Osteocyte (in vitro differentiated cells): ENCODE measurements at regions not wholly inside any gene's neighbourhood (a gene's known extent, or its start where the extent isn't known, plus 50 kb on each side); places are given as distances from the start of the nearest gene placed in this dataset.

Experiments
- DNase-seq: peaks from one replicate; pipeline ENCODE4 v3.0.0; 2021; ENCODE audit warnings: mixed read lengths; ENCODE audit not compliant: unreplicated experiment; ENCODE audit errors: extremely low spot score
- H3K27ac Mint-ChIP-seq: one replicate; pipeline ENCODE4 v1.8.0; 2021; ENCODE audit warnings: mild to moderate bottlenecking, mixed read lengths; ENCODE audit not compliant: unreplicated experiment
- H3K27me3 Mint-ChIP-seq: one replicate; pipeline ENCODE4 v1.8.0; 2021; ENCODE audit warnings: mixed read lengths; ENCODE audit not compliant: unreplicated experiment
- H3K36me3 Mint-ChIP-seq: one replicate; pipeline ENCODE4 v1.8.0; 2021; ENCODE audit warnings: mixed read lengths; ENCODE audit not compliant: unreplicated experiment
- H3K4me1 Mint-ChIP-seq: one replicate; pipeline ENCODE4 v1.8.0; 2021; ENCODE audit warnings: mixed read lengths; ENCODE audit not compliant: unreplicated experiment
- H3K4me3 Mint-ChIP-seq: one replicate; pipeline ENCODE4 v1.8.0; 2021; ENCODE audit warnings: mild to moderate bottlenecking, moderate library complexity, mixed read lengths; ENCODE audit not compliant: unreplicated experiment
- H3K9me3 Mint-ChIP-seq: one replicate; pipeline ENCODE4 v1.8.0; 2021; ENCODE audit warnings: mixed read lengths; ENCODE audit not compliant: unreplicated experiment
- CTCF ChIP-seq: fragments of 200-600 bp; sonication (generic); IDR thresholded peaks from 2 replicates; pipeline ENCODE4 v1.5.0; 2021; ENCODE audit warnings: antibody characterized with exemption, mild to moderate bottlenecking, moderate library complexity

GRCh38 chr11:70583781-70584218 lies 185.5 kb downstream of the CTTN start:
- H3K27ac Mint-ChIP-seq, result no peak overlapping the region
- TF ChIP-seq CTCF, result no peak
- no peaks in the 10 kb centered on the region for H3K36me3 Mint-ChIP-seq
- H3K9me3 Mint-ChIP-seq, result peaks cover 10% of the 10 kb centered on the region
- H3K4me1 Mint-ChIP-seq, result no peaks in the 10 kb centered on the region
- no peaks in the 10 kb centered on the region for H3K27me3 Mint-ChIP-seq
- no peak overlapping the region for H3K4me3 Mint-ChIP-seq
- DNase-seq, result no peak

- Mint-ChIP-seq H3K27me3 (no peaks in the 10 kb centered on the region), H3K9me3 (peaks cover 10% of the 10 kb centered on the region)
- no peak for TF ChIP-seq CTCF
These were observed 186.3 kb downstream of the CTTN start for GRCh38 chr11:70584498-70585235.

GRCh38 chr11:70585236-70585545 lies 186.9 kb downstream of the CTTN start:
- Mint-ChIP-seq H3K36me3 (no peaks in the 10 kb centered on the region), H3K9me3 (peaks cover 10% of the 10 kb centered on the region), H3K27me3 (no peaks in the 10 kb centered on the region), H3K4me1 (no peaks in the 10 kb centered on the region), H3K27ac (no peak overlapping the region), H3K4me3 (no peak overlapping the region)
- DNase-seq, result no peak
- TF ChIP-seq CTCF, result no peak

More at GRCh38 chr11:70584498-70585235, 186.3 kb downstream of the CTTN start:
- Mint-ChIP-seq H3K4me1 (no peaks in the 10 kb centered on the region), H3K27ac (no peak overlapping the region), H3K36me3 (no peaks in the 10 kb centered on the region), H3K4me3 (no peak overlapping the region)
- DNase-seq, result no peak

GRCh38 chr11:70586261-70587074 lies 188.1 kb downstream of the CTTN start:
- TF ChIP-seq CTCF, result no peak
- Mint-ChIP-seq H3K27ac (no peak overlapping the region), H3K9me3 (peaks cover 10% of the 10 kb centered on the region), H3K4me3 (no peak overlapping the region), H3K27me3 (no peaks in the 10 kb centered on the region), H3K36me3 (no peaks in the 10 kb centered on the region), H3K4me1 (no peaks in the 10 kb centered on the region)
- no peak for DNase-seq

GRCh38 chr11:70587075-70587389 lies 188.7 kb downstream of the CTTN start:
- Mint-ChIP-seq H3K4me3 (no peak overlapping the region), H3K36me3 (no peaks in the 10 kb centered on the region), H3K4me1 (no peaks in the 10 kb centered on the region), H3K27ac (no peak overlapping the region), H3K9me3 (peaks cover 10% of the 10 kb centered on the region), H3K27me3 (no peaks in the 10 kb centered on the region)
- no peak for DNase-seq
- no peak for TF ChIP-seq CTCF
